Heart right ventricle (tissue), 16 donors: ENCODE measurements at regions not wholly inside any gene's neighbourhood (a gene's known extent, or its start where the extent isn't known, plus 50 kb on each side); places are given as distances from the start of the nearest gene placed in this dataset.

ENCODE experiments used
- ATAC-seq, 8 donors: fragments of 200-7000 bp; cut with Tn5 transposase; one replicate each; pipeline ENCODE4 v1.9.1; 2020; ENCODE audit warnings: mild to moderate bottlenecking in 8 of 8, moderate library complexity in 8 of 8, moderate number of reproducible peaks in 1 of 8
- DNase-seq, 2 donors: peaks; one replicate each; pipeline ENCODE4 v3.0.0-alpha.2; 2020
- H3K27ac ChIP-seq, 10 donors: fragments of 200-600 bp; sonication (generic) in 2 of 10; one replicate each; pipeline versions ENCODE4 v1.5.0 to v1.8.0; 2020 to 2022; ENCODE audit warnings: mild to moderate bottlenecking in 3 of 10
- H3K27me3 ChIP-seq, 7 donors: fragments of 200-600 bp; one replicate each; pipeline ENCODE4 v1.8.0; 2021 to 2022; ENCODE audit warnings: mild to moderate bottlenecking in 2 of 7
- H3K36me3 ChIP-seq, 9 donors: fragments of 200-600 bp; sonication (generic) in 1 of 9; one replicate each; pipeline versions ENCODE4 v1.5.0 to v1.8.0; 2020 to 2022; ENCODE audit warnings: mild to moderate bottlenecking in 2 of 9
- H3K4me1 ChIP-seq, 9 donors: fragments of 200-600 bp; sonication (generic) in 1 of 9; one replicate each; pipeline versions ENCODE4 v1.5.0 to v1.8.0; 2020 to 2022; ENCODE audit warnings: mild to moderate bottlenecking in 4 of 9
- H3K4me3 ChIP-seq, 10 donors: fragments of 200-600 bp; sonication (generic) in 2 of 10; one replicate each; pipeline versions ENCODE4 v1.5.0 to v1.8.0; 2020 to 2022; ENCODE audit warnings: mild to moderate bottlenecking in 7 of 10, moderate library complexity in 2 of 10
- H3K9me3 ChIP-seq, 11 donors: fragments of 200-600 bp in 10 of 11; sonication (generic) in 2 of 11; one replicate each; pipeline versions ENCODE4 v1.5.0 to v1.8.0; 2013 to 2022; ENCODE audit warnings: mild to moderate bottlenecking in 2 of 11, control low read depth in 1 of 11, moderate library complexity in 1 of 11
- CTCF ChIP-seq, 9 donors: fragments of 200-600 bp; sonication (generic) in 2 of 9; IDR thresholded peaks; one replicate each; pipeline versions ENCODE4 v1.5.0 to v1.8.0; 2021 to 2022; ENCODE audit warnings: antibody characterized with exemption in 9 of 9, mild to moderate bottlenecking in 5 of 9, moderate library complexity in 1 of 9
- WGBS, 2 donors: extraction: QIAGEN DNeasy Blood & Tissue Kit; methylation state at CpG; one replicate each; pipeline ENCODE4 v1.1.7; 2013; ENCODE audit warnings: inconsistent platforms in 1 of 2; 5-methylcytosine and 5-hydroxymethylcytosine counted together
- intact Hi-C, 10 donors: fragments of 100-400 bp; cut with DNase I; formaldehyde crosslinking; loops; one replicate each; pipeline versions ENCODE4 v1.11.1 to v1.14.2; 2022
- donor health status: Arrhythmogenic right ventricular cardiomyopathy.
- donor health status: ischemic (EF 13 %, LVEDD 7.1; RV severe dilation, severe dysfunction).
- donor health status: healthy with polysubstance abuse.
- donor health status: DM: no; HTN: yes; CAD: no.
- donor health status: DM: no; HTN: no; CAD: no.
- donor health status: ischemic (EF 25% LVEDD 6.9; RV normal size, moderate dysfunction).
- donor health status: ischemic (EF 25% LVEDD 5.7; RV mildly dilated, moderate dysfunction).
- donor health status: healthy.
- donor health status: DM: yes; HTN: yes; CAD: no.
- donor health status: Ischemic cardiomyopathy.
- donor health status: ischemic (EF 35%, LVEDD 5.7; RV mildly dilated, moderate dysfunction).
- donor health status: nonischemic (EF 11% LVEDD 7.7; RV severe dilation, severe dysfunction).
- donor health status: DM: yes; HTN: yes; CAD: no.
- donor health status: PGD.
- donor health status: ischemic (EF 29% LVEDD 5.4; RV normal size, mild dysfunction).
- donor health status: nonischemic (EF 23%, LVEDD 6.1; RV moderate dilation, normal function).

GRCh38 chr2:235303499-235304291 lies 190.1 kb upstream of the AGAP1 start:
- Histone ChIP-seq H3K4me3 (no peak overlapping the region), H3K9me3 (no peaks in the 10 kb centered on the region), H3K27ac (no peak overlapping the region), H3K4me1 (no peaks in the 10 kb centered on the region), H3K36me3 (no peaks in the 10 kb centered on the region), H3K27me3 (peaks cover 0 to 30% (median 23%) of the 10 kb centered on the region in 7 donors)
- ATAC-seq (no peak), DNase-seq (no peak)
- 76 to 77% methylated on average over 18 of the region's 18 CpGs for WGBS, 2 donors
- TF ChIP-seq CTCF (IDR thresholded peaks at IDR 0.05), result no peak
- intact Hi-C loops, result no loop called here

- peaks cover 0 to 19% (median 15%) of the 10 kb centered on the region in 7 donors for H3K27me3 ChIP-seq
- TF ChIP-seq CTCF (IDR thresholded peaks at IDR 0.05), result no peak
- WGBS, 2 donors, result 81 to 88% methylated on average over 6 of the region's 6 CpGs
- peaks cover 0 to 4% (median 0%) of the 10 kb centered on the region in 11 donors for H3K9me3 ChIP-seq
- H3K4me1 ChIP-seq, result no peaks in the 10 kb centered on the region
- H3K36me3 ChIP-seq, result no peaks in the 10 kb centered on the region
- no peak for DNase-seq
- H3K4me3 ChIP-seq, result no peak overlapping the region
- no peak overlapping the region for H3K27ac ChIP-seq
- intact Hi-C loops, result no loop called here
- no peak for ATAC-seq
Measured at GRCh38 chr2:235305678-235306077, 188.2 kb upstream of the AGAP1 start.

GRCh38 chr2:235311044-235311443 lies 182.8 kb upstream of the AGAP1 start:
- peaks cover 0 to 3% (median 0%) of the 10 kb centered on the region in 7 donors for H3K27me3 ChIP-seq
- no peak overlapping the region for H3K27ac ChIP-seq
- DNase-seq (no peak), ATAC-seq (no peak)
- 93 to 99% methylated on average over 4 of the region's 4 CpGs for WGBS, 2 donors
- H3K4me1 ChIP-seq, result no peaks in the 10 kb centered on the region
- peaks cover 0 to 12% (median 0%) of the 10 kb centered on the region in 11 donors for H3K9me3 ChIP-seq
- no peaks in the 10 kb centered on the region for H3K36me3 ChIP-seq
- TF ChIP-seq CTCF (IDR thresholded peaks at IDR 0.05), result no peak
- H3K4me3 ChIP-seq, result no peak overlapping the region
- intact Hi-C loops, result no loop called here

GRCh38 chr2:235312571-235312970 lies 181.3 kb upstream of the AGAP1 start:
- H3K9me3 ChIP-seq, result peaks cover 0 to 12% (median 0%) of the 10 kb centered on the region in 11 donors
- ATAC-seq (no peak), DNase-seq (no peak)
- WGBS, 2 donors, result 58 to 75% methylated on average over 2 of the region's 2 CpGs
- intact Hi-C loops, result no loop called here
- peaks cover 0 to 3% (median 0%) of the 10 kb centered on the region in 7 donors for H3K27me3 ChIP-seq
- H3K4me1 ChIP-seq, result no peaks in the 10 kb centered on the region
- no peak overlapping the region for H3K4me3 ChIP-seq
- no peak for TF ChIP-seq CTCF (IDR thresholded peaks at IDR 0.05)
- no peaks in the 10 kb centered on the region for H3K36me3 ChIP-seq
- H3K27ac ChIP-seq, result no peak overlapping the region
